ES-I3 (cell line): ENCODE measurements at regions not wholly inside any gene's neighbourhood (a gene's known extent, or its start where the extent isn't known, plus 50 kb on each side); places are given as distances from the start of the nearest gene placed in this dataset.

Experiments
- H3K36me3 ChIP-seq: 2 replicates; pipeline ENCODE4 v1.6.1; 2013; ENCODE audit warnings: mild to moderate bottlenecking, low read length, control low read depth, moderate library complexity; ENCODE audit not compliant: insufficient read depth
- H3K4me1 ChIP-seq: 2 replicates; pipeline ENCODE4 v1.6.1; 2013; ENCODE audit warnings: mild to moderate bottlenecking, control low read depth, low read length; ENCODE audit not compliant: insufficient read depth
- H3K9ac ChIP-seq: 2 replicates; pipeline ENCODE4 v1.6.1; 2013; ENCODE audit warnings: low read depth, mild to moderate bottlenecking, low read length, moderate library complexity
- H3K9me3 ChIP-seq: 2 replicates; pipeline ENCODE4 v1.6.1; 2013; ENCODE audit warnings: mild to moderate bottlenecking, low read length, moderate library complexity; ENCODE audit not compliant: control insufficient read depth, insufficient read depth

DNA sequence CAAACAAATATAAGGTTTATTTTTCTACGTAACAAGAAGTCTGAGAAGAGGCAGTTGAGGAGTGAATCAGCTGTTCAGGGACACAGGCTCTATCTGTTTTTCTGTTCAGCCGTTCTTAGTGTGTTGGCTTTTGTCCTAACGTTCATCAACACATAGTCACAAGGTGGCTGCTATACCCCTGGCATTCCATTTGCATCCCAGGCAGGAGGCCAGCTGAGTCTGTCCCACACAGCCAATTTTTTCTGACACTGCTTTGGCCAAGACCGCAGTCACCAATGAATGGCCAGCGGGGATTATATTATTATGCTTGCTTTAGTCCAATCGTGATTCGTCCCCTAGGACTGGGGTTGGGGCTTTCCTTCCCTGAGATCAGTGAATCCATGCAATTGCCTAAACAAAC is 143.4 kb upstream of the CHST15 start:
- Histone ChIP-seq H3K4me1 (peaks cover 6% of the 10 kb centered on the region; the same call in 1 of the 2 replicates), H3K9ac (no peak overlapping the region), H3K9me3 (no peaks in the 10 kb centered on the region), H3K36me3 (no peaks in the 10 kb centered on the region)

DNA sequence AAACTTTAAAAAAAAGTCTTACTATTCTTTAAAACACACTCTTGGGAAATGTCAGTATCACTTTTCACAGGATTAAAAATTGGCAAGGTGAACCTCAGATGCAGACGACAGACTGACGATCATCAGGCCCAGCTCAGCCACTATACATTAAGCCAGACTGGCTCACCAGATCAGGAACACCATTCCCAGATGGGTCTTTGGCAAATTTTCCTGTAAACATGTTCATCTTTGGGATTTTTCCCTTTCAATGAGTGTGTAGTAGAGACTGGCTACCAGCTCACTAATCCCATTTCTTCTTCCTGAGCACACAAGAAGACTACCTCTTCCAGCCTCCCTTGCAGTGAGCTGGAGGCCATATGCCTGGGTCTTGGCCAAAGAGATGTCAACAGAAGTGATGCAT is 142.7 kb upstream of the CHST15 start:
- no peaks in the 10 kb centered on the region for H3K36me3 ChIP-seq
- H3K9ac ChIP-seq = no peak overlapping the region
- peaks cover 6% of the 10 kb centered on the region; the same call in 1 of the 2 replicates for H3K4me1 ChIP-seq
- H3K9me3 ChIP-seq = no peaks in the 10 kb centered on the region

DNA sequence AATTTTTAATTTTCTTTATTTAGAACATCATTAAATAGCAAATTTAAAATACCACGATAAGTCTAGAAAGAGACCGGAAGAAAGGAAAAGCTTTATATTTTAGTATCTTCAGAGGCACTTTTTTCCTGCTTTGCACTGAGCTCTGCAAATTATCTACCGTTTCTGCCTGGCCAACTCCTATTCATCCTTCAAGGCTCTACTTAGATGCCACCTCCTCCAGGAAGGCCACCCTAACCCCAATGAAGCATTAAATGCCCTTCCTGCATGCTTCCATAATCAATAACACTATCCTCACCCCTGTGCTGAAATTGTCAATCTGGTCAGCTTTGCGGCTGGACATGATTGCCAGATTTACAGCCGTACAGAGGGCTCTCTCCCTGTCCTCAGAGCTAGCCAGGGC is 141.8 kb upstream of the CHST15 start:
- Histone ChIP-seq H3K4me1 (no peaks in the 10 kb centered on the region), H3K9ac (no peak overlapping the region), H3K9me3 (no peaks in the 10 kb centered on the region), H3K36me3 (no peaks in the 10 kb centered on the region)

DNA sequence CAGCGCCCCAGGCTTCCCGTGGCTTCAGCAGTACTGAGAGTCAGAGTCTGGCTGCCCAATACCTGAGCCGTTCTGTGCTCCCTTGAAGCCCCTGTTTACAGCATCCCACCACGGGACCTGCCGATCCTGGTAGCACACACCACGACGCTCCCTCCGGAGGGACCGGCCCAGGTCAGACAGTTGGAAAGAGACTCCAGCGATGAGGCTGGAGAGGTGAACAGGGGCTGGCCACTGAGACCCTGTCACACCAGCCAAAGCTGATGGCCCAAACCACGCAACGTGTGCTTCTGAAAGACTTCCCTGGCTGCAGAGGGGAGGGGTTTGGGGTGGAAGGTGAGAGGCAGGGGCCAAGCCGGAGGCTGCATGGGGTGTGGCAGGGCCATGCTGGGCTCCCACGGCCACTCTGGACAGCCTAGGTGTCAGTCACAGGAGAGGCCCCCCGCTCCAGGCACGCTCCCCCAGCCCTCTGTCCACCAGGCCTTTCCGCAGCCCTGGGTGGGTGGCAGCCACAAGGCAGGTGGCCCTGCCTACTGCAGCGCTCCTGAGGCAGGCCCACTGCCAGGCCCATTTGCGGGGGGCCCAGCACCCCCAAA is 140.2 kb upstream of the CHST15 start:
- Histone ChIP-seq H3K4me1 (no peaks in the 10 kb centered on the region), H3K9ac (no peak overlapping the region), H3K36me3 (no peaks in the 10 kb centered on the region), H3K9me3 (no peaks in the 10 kb centered on the region; the same call in 1 of the 2 replicates)

DNA sequence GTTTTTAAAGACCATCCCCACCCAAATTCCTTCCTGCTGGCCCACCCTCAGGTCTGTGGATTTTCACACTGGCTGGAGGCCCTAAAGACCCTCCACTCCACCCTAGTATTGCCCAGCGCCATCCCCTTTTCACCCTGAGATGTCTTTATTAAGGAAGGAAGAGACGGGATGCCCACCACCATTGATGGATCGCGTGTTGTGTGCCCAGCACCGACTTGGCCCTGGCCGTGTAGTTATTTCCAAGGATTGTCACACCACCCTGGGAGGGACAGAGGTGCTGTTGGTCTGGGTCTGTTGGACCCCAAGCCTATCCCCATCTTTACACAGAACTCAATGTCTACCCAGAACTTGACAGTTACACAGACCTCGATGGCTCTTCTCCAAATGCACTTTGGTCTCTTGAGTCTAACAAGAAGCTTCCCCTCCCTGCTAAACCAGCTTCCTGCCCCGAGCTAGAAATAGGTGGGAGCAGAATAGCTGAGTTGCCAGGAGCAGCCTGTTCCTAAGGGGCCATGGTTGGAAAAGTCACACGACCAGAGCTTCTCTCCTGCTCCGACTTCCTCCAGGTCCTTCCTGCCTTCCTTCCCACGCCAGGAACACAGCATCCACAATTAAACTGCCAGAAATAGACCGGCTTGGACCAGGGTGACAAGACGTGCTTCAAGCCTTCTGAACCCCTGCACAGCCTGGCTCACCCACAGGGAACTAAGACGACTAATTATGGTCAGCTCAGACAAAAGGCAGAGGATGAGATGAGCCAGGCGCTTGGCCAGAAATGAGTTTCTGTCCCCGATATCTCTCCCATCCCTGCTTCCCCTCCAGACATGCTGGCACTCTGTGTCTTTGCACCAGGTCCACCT is 139.5 kb upstream of the CHST15 start:
- no peaks in the 10 kb centered on the region; the same call in 1 of the 2 replicates for H3K9me3 ChIP-seq
- H3K36me3 ChIP-seq = no peaks in the 10 kb centered on the region
- H3K4me1 ChIP-seq = no peaks in the 10 kb centered on the region
- H3K9ac ChIP-seq = no peak overlapping the region

DNA sequence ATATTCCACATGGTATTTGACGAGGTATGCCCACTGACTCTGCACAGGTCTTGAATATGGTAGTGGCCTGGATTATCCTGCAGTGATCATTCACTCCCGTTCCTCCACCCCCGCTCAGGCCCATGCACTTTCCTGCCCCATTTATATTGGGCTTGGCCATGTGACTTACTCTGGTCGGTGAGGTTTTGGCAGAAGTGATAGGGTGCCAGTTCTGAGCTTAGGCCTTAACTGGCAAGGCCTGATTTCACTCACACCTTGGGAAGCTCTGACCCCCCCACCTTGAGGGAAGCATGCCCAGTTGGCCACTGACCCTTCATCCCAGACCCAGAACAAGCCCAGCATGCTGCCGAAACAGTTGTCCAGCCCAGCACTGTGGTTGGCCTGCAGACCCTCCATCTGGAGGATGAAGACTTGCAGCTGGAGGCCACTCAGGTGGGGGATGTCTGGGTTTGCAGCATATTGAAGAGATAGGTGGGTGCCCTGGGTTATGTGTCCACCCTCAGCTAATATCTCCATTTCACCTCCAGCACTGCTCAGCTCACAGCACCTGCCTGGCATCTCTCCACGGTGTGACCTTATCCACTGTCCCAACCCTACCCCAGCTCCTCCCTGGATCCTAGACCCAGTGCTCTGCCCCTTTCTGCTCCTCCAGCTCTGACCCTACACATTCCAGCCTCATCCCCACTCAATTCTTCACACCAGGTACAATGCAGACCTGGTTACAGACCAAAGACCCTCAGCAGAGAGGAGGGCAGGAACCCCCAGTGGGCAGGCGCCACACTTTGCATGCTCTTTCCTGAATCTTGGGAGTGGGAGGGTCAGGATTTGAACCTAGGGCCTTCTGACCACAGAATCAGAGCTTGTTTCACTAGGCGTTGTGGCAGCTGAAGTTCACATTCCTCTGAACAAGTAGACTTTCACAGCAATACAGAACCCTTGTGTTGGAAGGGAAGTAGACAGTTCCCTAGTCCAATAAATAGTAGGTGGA is 138.1 kb upstream of the CHST15 start:
- Histone ChIP-seq H3K9ac (no peak overlapping the region), H3K36me3 (no peaks in the 10 kb centered on the region), H3K4me1 (no peaks in the 10 kb centered on the region), H3K9me3 (no peaks in the 10 kb centered on the region; the same call in 1 of the 2 replicates)

DNA sequence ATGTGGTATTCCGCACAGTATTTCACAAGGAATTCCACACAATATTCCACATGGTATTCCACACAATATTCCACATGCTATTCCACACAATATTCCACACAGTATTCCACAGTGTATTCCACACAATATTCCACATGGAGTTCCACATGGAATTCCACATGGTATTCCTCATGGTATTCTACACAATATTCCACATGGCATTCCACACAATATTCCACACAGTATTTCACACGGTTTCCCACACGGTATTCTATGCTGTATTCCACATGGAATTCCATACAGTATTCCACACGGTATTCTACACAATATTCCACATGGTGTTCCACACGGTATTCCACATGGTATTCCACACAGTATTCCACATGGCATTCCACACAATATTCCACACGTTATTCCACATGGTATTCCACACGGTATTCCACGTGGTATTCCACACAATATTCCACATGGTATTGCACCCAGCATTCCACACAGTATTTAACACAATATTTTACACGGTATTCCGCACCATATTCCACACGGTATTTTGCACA is 137.3 kb upstream of the CHST15 start:
- no peaks in the 10 kb centered on the region for H3K36me3 ChIP-seq
- H3K9me3 ChIP-seq = no peaks in the 10 kb centered on the region; the same call in 1 of the 2 replicates
- no peak overlapping the region for H3K9ac ChIP-seq
- no peaks in the 10 kb centered on the region for H3K4me1 ChIP-seq

DNA sequence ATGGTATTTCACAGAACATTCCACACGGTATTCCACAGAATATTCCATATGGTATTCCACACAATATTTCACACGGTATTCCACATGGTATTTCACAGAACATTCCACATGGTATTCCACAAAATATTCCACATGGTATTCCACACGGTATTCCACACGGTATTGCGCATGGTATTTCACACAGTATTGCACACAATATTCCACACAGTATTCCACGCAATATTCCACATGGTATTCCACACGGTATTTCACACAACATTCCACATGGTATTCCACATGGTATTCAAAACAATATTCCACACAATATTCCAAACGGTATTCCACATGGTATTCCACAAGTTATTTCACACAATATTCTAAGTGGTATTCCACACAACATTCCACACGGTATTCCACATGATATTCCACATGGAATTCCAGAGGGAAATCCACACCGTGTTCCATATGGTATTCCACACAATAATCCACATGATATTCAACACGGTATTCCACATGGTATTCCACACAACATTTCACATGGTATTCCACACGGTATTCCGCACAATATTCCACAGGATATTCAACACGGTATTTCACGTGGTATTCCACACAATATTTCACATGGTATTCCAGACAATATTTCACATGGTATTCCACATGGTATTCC is 136.7 kb upstream of the CHST15 start:
- Histone ChIP-seq H3K36me3 (no peaks in the 10 kb centered on the region), H3K9ac (no peak overlapping the region), H3K4me1 (no peaks in the 10 kb centered on the region), H3K9me3 (no peaks in the 10 kb centered on the region; the same call in 1 of the 2 replicates)

DNA sequence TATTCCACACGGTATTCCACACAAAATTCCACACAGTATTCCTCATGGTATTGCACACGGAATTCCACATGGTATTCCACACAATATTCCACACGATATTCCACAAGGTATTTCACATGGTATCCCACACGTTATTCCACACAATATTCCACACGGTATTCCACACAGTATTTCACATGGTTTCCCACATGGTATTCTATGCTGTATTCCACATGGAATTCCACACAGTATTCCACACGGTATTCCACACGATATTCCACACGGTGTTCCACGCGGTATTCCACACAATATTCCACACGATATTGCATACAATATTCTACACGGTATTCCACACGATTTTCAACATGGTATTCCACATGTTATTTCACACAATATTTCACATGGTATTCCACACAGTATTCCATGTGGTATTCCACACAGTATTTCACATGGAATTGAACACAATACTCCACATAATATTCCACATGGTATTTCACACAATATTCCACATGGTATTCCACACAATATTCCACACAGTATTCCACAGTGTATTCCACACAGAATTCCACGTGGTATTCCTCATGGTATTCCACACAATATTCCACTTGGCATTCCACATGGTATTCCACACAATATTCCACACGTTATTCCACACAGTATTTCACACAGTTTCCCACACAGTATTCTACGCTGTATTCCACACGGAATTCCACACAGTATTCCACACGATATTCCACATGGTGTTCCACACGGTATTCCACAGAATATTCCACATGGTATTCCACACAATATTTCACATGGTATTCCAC is 136.0 kb upstream of the CHST15 start:
- Histone ChIP-seq H3K36me3 (no peaks in the 10 kb centered on the region), H3K4me1 (no peaks in the 10 kb centered on the region), H3K9ac (no peak overlapping the region), H3K9me3 (no peaks in the 10 kb centered on the region; the same call in 1 of the 2 replicates)

DNA sequence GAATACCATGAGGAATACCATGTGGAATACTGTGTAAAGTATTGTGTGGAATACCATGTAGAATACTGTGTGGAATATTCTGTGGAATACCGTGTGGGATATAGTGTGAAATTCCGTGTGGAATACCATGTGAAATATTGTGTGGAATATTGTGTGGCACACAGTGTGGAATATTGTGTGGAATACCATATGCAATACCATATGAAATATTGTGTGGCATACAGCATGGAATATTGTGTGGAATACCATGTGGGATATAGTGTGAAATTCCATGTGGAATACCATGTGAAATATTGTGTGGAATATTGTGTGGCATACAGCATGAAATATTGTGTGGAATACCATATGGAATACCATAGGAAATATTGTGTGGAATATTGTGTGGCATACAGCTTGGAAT is 135.1 kb upstream of the CHST15 start:
- H3K4me1 ChIP-seq = no peaks in the 10 kb centered on the region
- H3K36me3 ChIP-seq = no peaks in the 10 kb centered on the region
- no peak overlapping the region for H3K9ac ChIP-seq
- no peaks in the 10 kb centered on the region; the same call in 1 of the 2 replicates for H3K9me3 ChIP-seq

DNA sequence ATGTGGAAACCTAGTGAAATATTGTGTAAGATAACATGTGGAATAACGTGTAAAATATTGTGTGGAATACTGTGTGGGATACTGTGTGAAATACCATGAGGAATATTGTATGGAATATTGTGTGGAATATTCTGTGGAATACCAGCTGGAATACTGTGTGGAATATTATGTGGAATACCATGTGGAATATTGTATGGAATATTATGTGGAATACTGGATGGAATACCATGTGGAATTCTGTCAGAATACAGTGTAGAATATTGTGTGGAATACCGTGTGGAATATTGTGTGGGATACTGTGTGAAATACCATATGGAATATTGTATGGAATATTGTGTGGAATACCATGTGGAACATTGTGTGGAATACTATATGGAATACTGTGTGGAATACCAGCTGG is 134.6 kb upstream of the CHST15 start:
- Histone ChIP-seq H3K9ac (no peak overlapping the region), H3K4me1 (no peaks in the 10 kb centered on the region), H3K36me3 (no peaks in the 10 kb centered on the region), H3K9me3 (no peaks in the 10 kb centered on the region; the same call in 1 of the 2 replicates)

DNA sequence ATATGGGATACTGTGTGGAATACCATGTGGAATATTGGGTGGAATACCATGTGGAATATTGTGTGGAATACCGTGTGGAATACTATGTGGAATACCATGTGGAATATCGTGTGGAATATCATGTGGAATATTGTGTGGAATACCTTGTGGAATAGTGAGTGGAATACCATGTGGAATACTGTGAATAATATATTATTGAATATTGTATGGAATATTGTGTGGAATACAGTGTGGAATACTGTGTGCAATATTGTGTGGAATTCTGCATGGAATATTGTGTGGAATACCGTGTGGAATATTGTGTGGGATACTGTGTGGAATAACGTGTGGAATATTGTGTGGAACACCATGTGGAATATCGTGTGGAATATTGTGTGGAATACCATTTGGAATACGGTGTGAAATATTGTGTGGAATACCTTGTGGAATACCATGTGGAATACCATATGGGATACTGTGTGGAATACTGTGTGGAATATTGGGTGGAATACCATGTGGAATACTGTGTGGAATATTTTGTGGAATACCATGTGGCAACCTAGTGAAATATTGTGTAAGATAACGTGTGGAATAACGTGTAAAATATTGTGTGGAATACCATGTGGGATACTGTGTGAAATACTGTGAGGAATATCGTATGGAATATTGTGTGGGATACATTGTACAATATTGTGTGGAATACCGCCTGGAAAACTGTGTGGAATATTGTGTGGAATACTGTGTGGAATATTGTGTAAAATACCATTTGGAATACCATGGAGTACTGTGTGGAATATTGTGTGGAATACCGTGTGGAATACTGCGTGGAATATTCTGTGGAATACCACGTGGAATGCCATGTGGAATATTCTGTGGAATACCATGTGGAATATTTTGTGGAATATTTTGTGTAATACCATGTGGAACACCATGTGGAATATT is 133.9 kb upstream of the CHST15 start:
- H3K36me3 ChIP-seq = no peaks in the 10 kb centered on the region
- H3K9ac ChIP-seq = no peak overlapping the region
- peaks cover 6% of the 10 kb centered on the region for H3K4me1 ChIP-seq
- no peaks in the 10 kb centered on the region; the same call in 1 of the 2 replicates for H3K9me3 ChIP-seq
